ENCODE measurements at regions not wholly inside any gene's neighbourhood (a gene's known extent, or its start where the extent isn't known, plus 50 kb on each side); places are given as distances from the start of the nearest gene placed in this dataset.

DNA sequence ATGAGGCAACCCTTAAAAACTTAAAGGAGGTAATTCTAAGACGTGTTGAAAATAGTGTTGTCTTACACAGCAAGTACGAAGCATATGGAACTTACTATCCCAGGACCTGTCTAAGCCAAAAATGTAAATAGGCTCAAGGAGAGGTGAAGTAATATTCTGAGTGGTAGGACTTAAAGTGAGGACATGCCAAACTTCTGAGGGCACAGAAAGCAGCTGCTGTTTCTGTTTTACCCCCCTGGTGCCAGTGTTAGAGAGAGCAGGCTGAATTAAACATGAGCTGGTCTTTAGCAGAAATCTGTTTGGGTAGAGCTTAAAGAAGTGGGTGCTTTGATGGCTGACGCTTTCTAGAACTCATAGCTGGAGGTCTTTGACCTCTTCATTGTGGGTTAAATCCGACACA is 149.7 kb upstream of the NPHP3 start:
- Histone ChIP-seq H3K27ac (no peak overlapping the region), H3K27me3 (no peaks in the 10 kb centered on the region), H3K36me3 (no peaks in the 10 kb centered on the region), H3K4me3 (no peak overlapping the region), H3K9me3 (no peaks in the 10 kb centered on the region), H3K4me1 (no peaks in the 10 kb centered on the region)
- no peak for TF ChIP-seq CTCF (IDR thresholded peaks at IDR 0.05)
- no peak for TF ChIP-seq POLR2AphosphoS5 (IDR thresholded peaks at IDR 0.05; ENCODE audit: insufficient read depth in 1 of 2, low read depth in 1 of 2)
- TF ChIP-seq POLR2A (IDR thresholded peaks at IDR 0.05) = no peak
- no peak for DNase-seq (ENCODE audit: extremely low spot score in 2 of 2)
- intact Hi-C loops (cut with DNase I) = no loop called here

- Histone ChIP-seq H3K27me3 (no peaks in the 10 kb centered on the region), H3K4me1 (no peaks in the 10 kb centered on the region), H3K36me3 (no peaks in the 10 kb centered on the region), H3K4me3 (no peak overlapping the region), H3K27ac (no peak overlapping the region), H3K9me3 (no peaks in the 10 kb centered on the region)
- intact Hi-C loops (cut with DNase I) = no loop called here
- DNase-seq (ENCODE audit: extremely low spot score in 2 of 2) = no peak
- TF ChIP-seq CTCF (IDR thresholded peaks at IDR 0.05) (no peak), POLR2A (IDR thresholded peaks at IDR 0.05) (no peak), POLR2AphosphoS5 (IDR thresholded peaks at IDR 0.05; ENCODE audit: insufficient read depth in 1 of 2, low read depth in 1 of 2) (no peak)
Observed at GRCh38 chr3:132870541-132870940, 148.3 kb upstream of the NPHP3 start.

DNA sequence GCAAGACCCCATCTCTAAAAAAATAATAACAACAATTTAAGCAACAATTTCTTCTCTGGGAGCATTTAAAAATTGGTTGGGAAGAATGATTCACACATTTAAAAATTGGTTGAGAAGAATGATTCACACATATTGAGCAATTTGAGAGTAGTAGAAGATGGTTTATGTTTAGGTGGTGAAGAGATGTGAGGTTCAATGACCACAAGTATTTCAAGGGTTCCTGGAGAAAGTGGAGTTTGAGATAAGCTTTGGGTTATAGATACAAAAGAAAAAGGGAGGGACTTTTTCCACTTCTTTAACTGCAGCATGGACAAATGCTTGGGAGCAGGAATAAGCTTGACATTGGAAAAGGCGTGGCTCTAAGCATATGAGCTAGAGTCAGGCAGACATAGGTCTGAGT is 145.7 kb upstream of the NPHP3 start:
- Histone ChIP-seq H3K27ac (no peak overlapping the region), H3K4me3 (no peak overlapping the region), H3K9me3 (no peaks in the 10 kb centered on the region), H3K27me3 (no peaks in the 10 kb centered on the region), H3K36me3 (no peaks in the 10 kb centered on the region), H3K4me1 (no peaks in the 10 kb centered on the region)
- intact Hi-C loops (cut with DNase I) = loop anchor here (5.0 kb wide), 1 partner anchor 1824 kb away; no protein-coding TSS in a partner anchor
- DNase-seq (ENCODE audit: extremely low spot score in 2 of 2) = no peak
- no peak for TF ChIP-seq CTCF (IDR thresholded peaks at IDR 0.05)
- TF ChIP-seq POLR2AphosphoS5 (IDR thresholded peaks at IDR 0.05; ENCODE audit: insufficient read depth in 1 of 2, low read depth in 1 of 2) = no peak
- no peak for TF ChIP-seq POLR2A (IDR thresholded peaks at IDR 0.05)

GRCh38 chr3:132867526-132867925 is 145.3 kb upstream of the NPHP3 start:
- no peak overlapping the region for H3K4me3 ChIP-seq
- no peaks in the 10 kb centered on the region for H3K27me3 ChIP-seq
- TF ChIP-seq CTCF (IDR thresholded peaks at IDR 0.05) = no peak
- TF ChIP-seq POLR2A (IDR thresholded peaks at IDR 0.05) = no peak
- no peak for TF ChIP-seq POLR2AphosphoS5 (IDR thresholded peaks at IDR 0.05; ENCODE audit: insufficient read depth in 1 of 2, low read depth in 1 of 2)
- no peak overlapping the region for H3K27ac ChIP-seq
- H3K9me3 ChIP-seq = no peaks in the 10 kb centered on the region
- H3K4me1 ChIP-seq = no peaks in the 10 kb centered on the region
- no peak for DNase-seq (ENCODE audit: extremely low spot score in 2 of 2)
- H3K36me3 ChIP-seq = no peaks in the 10 kb centered on the region
- intact Hi-C loops (cut with DNase I) = loop anchor here (5.0 kb wide), 1 partner anchor 1825 kb away; no protein-coding TSS in a partner anchor

DNA sequence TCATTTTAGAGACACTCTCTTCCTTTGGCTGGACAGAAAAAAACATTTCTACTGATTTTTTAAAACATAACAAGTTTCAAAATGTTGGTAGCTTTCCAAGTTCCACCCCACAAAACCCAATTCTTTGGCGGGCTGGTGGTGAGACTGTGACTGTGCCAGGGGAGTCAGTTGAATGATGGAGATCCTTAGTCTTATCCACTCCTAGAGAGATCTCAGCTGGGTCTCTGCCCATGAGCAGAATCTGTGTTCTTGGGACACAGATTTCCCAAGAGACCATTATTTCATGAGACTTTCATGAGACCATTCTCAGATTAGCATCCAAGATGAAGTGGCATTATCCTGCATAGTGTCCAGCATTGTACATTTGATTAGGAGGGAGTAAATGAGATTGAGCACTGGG is 135.1 kb upstream of the NPHP3 start:
- no peak for TF ChIP-seq CTCF (IDR thresholded peaks at IDR 0.05)
- no peak for TF ChIP-seq POLR2AphosphoS5 (IDR thresholded peaks at IDR 0.05; ENCODE audit: insufficient read depth in 1 of 2, low read depth in 1 of 2)
- TF ChIP-seq POLR2A (IDR thresholded peaks at IDR 0.05) = no peak
- H3K9me3 ChIP-seq = no peaks in the 10 kb centered on the region
- no peak overlapping the region for H3K4me3 ChIP-seq
- intact Hi-C loops (cut with DNase I) = no loop called here
- no peak for DNase-seq (ENCODE audit: extremely low spot score in 2 of 2)
- H3K36me3 ChIP-seq = no peaks in the 10 kb centered on the region
- no peak overlapping the region for H3K27ac ChIP-seq
- H3K27me3 ChIP-seq = no peaks in the 10 kb centered on the region
- no peaks in the 10 kb centered on the region for H3K4me1 ChIP-seq
